Memory B cell (primary cell): ENCODE measurements at regions not wholly inside any gene's neighbourhood (a gene's known extent, or its start where the extent isn't known, plus 50 kb on each side); places are given as distances from the start of the nearest gene placed in this dataset.

Experiments used
- ATAC-seq: fragments of 150-1000 bp; cut with Tn5 transposase; 2 replicates; pipeline ENCODE4 v1.10.0; 2021; ENCODE audit warnings: low read depth, mild to moderate bottlenecking, moderate library complexity
- DNase-seq, 2 donors: peaks; one replicate each; pipeline ENCODE4 v3.0.0; 2022; ENCODE audit warnings: low spot score in 2 of 2
- H3K27ac Mint-ChIP-seq: one replicate; pipeline ENCODE4 v1.8.0; 2022; ENCODE audit warnings: mild to moderate bottlenecking, moderate library complexity, mixed read lengths
- H3K27me3 Mint-ChIP-seq: one replicate; pipeline ENCODE4 v1.8.0; 2022; ENCODE audit warnings: mixed read lengths
- H3K36me3 Mint-ChIP-seq: one replicate; pipeline ENCODE4 v1.8.0; 2022; ENCODE audit warnings: mild to moderate bottlenecking, mixed read lengths
- H3K4me1 Mint-ChIP-seq: one replicate; pipeline ENCODE4 v1.8.0; 2022; ENCODE audit warnings: mixed read lengths
- H3K4me3 Mint-ChIP-seq: one replicate; pipeline ENCODE4 v1.8.0; 2022; ENCODE audit warnings: mild to moderate bottlenecking, moderate library complexity, mixed read lengths
- H3K9me3 Mint-ChIP-seq: one replicate; pipeline ENCODE4 v1.8.0; 2022; ENCODE audit warnings: mixed read lengths

- Mint-ChIP-seq H3K36me3 (no peaks in the 10 kb centered on the region), H3K9me3 (no peaks in the 10 kb centered on the region), H3K27ac (no peak overlapping the region), H3K27me3 (peaks cover 8% of the 10 kb centered on the region), H3K4me3 (no peak overlapping the region), H3K4me1 (no peaks in the 10 kb centered on the region)
- no peak for ATAC-seq
- DNase-seq, result no peak
Measured at GRCh38 chr12:125688881-125689280, 623.6 kb downstream of the AACS start.

- peaks cover 6% of the 10 kb centered on the region for H3K27me3 Mint-ChIP-seq
- ATAC-seq, result no peak
- no peaks in the 10 kb centered on the region for H3K36me3 Mint-ChIP-seq
- no peak overlapping the region for H3K27ac Mint-ChIP-seq
- DNase-seq, result no peak
- no peaks in the 10 kb centered on the region for H3K4me1 Mint-ChIP-seq
- no peak overlapping the region for H3K4me3 Mint-ChIP-seq
- H3K9me3 Mint-ChIP-seq, result no peaks in the 10 kb centered on the region
Measured at GRCh38 chr12:125689576-125690410, 624.6 kb downstream of the AACS start.

- ATAC-seq (no peak), DNase-seq (no peak)
- Mint-ChIP-seq H3K27ac (no peak overlapping the region), H3K9me3 (no peaks in the 10 kb centered on the region), H3K27me3 (peaks cover 2% of the 10 kb centered on the region), H3K4me1 (no peaks in the 10 kb centered on the region), H3K4me3 (no peak overlapping the region), H3K36me3 (no peaks in the 10 kb centered on the region)
Measured at GRCh38 chr12:125690841-125691240, 625.6 kb downstream of the AACS start.

- Mint-ChIP-seq H3K4me1 (no peaks in the 10 kb centered on the region), H3K27me3 (no peaks in the 10 kb centered on the region), H3K9me3 (no peaks in the 10 kb centered on the region), H3K36me3 (no peaks in the 10 kb centered on the region), H3K27ac (no peak overlapping the region), H3K4me3 (no peak overlapping the region)
- ATAC-seq (no peak), DNase-seq (no peak)
Measured at GRCh38 chr12:125696054-125696453, 630.8 kb downstream of the AACS start.

- peaks cover 7% of the 10 kb centered on the region for H3K9me3 Mint-ChIP-seq
- H3K4me3 Mint-ChIP-seq, result no peak overlapping the region
- H3K27ac Mint-ChIP-seq, result no peak overlapping the region
- ATAC-seq (no peak), DNase-seq (no peak)
- no peaks in the 10 kb centered on the region for H3K4me1 Mint-ChIP-seq
- no peaks in the 10 kb centered on the region for H3K27me3 Mint-ChIP-seq
- H3K36me3 Mint-ChIP-seq, result no peaks in the 10 kb centered on the region
Measured at GRCh38 chr12:125704803-125705202, 639.6 kb downstream of the AACS start.

- H3K27ac Mint-ChIP-seq, result no peak overlapping the region
- no peaks in the 10 kb centered on the region for H3K27me3 Mint-ChIP-seq
- H3K4me3 Mint-ChIP-seq, result no peak overlapping the region
- H3K4me1 Mint-ChIP-seq, result no peaks in the 10 kb centered on the region
- ATAC-seq (no peak), DNase-seq (no peak)
- H3K9me3 Mint-ChIP-seq, result peaks cover 9% of the 10 kb centered on the region
- peaks cover 4% of the 10 kb centered on the region for H3K36me3 Mint-ChIP-seq
Measured at GRCh38 chr12:125720961-125721360, 655.7 kb downstream of the AACS start.

- Mint-ChIP-seq H3K27me3 (no peaks in the 10 kb centered on the region), H3K36me3 (no peaks in the 10 kb centered on the region), H3K4me3 (no peak overlapping the region), H3K9me3 (peaks cover 4% of the 10 kb centered on the region), H3K4me1 (no peaks in the 10 kb centered on the region), H3K27ac (no peak overlapping the region)
- ATAC-seq, result no peak
- no peak for DNase-seq
Measured at GRCh38 chr12:125734137-125734536, 668.9 kb downstream of the AACS start.

- H3K9me3 Mint-ChIP-seq, result peaks cover 7% of the 10 kb centered on the region
Measured at GRCh38 chr12:125738211-125738610, 673.0 kb downstream of the AACS start.

GRCh38 chr12:125742413-125742812 lies 677.2 kb downstream of the AACS start:
- H3K36me3 Mint-ChIP-seq, result no peaks in the 10 kb centered on the region
- H3K4me3 Mint-ChIP-seq, result no peak overlapping the region
- no peak for ATAC-seq
- DNase-seq, result no peak
- H3K27me3 Mint-ChIP-seq, result no peaks in the 10 kb centered on the region
- no peaks in the 10 kb centered on the region for H3K4me1 Mint-ChIP-seq
- H3K27ac Mint-ChIP-seq, result no peak overlapping the region
- peaks cover 4% of the 10 kb centered on the region for H3K9me3 Mint-ChIP-seq

More at GRCh38 chr12:125738211-125738610, 673.0 kb downstream of the AACS start:
- no peaks in the 10 kb centered on the region for H3K36me3 Mint-ChIP-seq
- H3K4me1 Mint-ChIP-seq, result no peaks in the 10 kb centered on the region
- no peak overlapping the region for H3K27ac Mint-ChIP-seq
- no peaks in the 10 kb centered on the region for H3K27me3 Mint-ChIP-seq
- ATAC-seq (no peak), DNase-seq (no peak)
- no peak overlapping the region for H3K4me3 Mint-ChIP-seq

- ATAC-seq (no peak), DNase-seq (no peak)
- Mint-ChIP-seq H3K27me3 (no peaks in the 10 kb centered on the region), H3K4me3 (no peak overlapping the region), H3K36me3 (no peaks in the 10 kb centered on the region), H3K9me3 (peaks cover 5% of the 10 kb centered on the region), H3K27ac (no peak overlapping the region), H3K4me1 (no peaks in the 10 kb centered on the region)
Measured at GRCh38 chr12:125744201-125744600, 679.0 kb downstream of the AACS start.

- H3K27ac Mint-ChIP-seq, result no peak overlapping the region
- ATAC-seq (no peak), DNase-seq (no peak)
- peaks cover 1% of the 10 kb centered on the region for H3K36me3 Mint-ChIP-seq
- no peaks in the 10 kb centered on the region for H3K4me1 Mint-ChIP-seq
- peaks cover 2% of the 10 kb centered on the region for H3K9me3 Mint-ChIP-seq
- H3K27me3 Mint-ChIP-seq, result no peaks in the 10 kb centered on the region
- no peak overlapping the region for H3K4me3 Mint-ChIP-seq
Measured at GRCh38 chr12:125755512-125755911, 690.3 kb downstream of the AACS start.

- Mint-ChIP-seq H3K36me3 (no peaks in the 10 kb centered on the region), H3K9me3 (no peaks in the 10 kb centered on the region), H3K27me3 (no peaks in the 10 kb centered on the region), H3K4me3 (no peak overlapping the region), H3K27ac (no peak overlapping the region), H3K4me1 (no peaks in the 10 kb centered on the region)
- DNase-seq, result no peak
- no peak for ATAC-seq
Measured at GRCh38 chr12:125766091-125766490, 700.9 kb downstream of the AACS start.

- H3K4me3 Mint-ChIP-seq, result no peak overlapping the region
- no peaks in the 10 kb centered on the region for H3K27me3 Mint-ChIP-seq
- H3K4me1 Mint-ChIP-seq, result no peaks in the 10 kb centered on the region
- H3K9me3 Mint-ChIP-seq, result no peaks in the 10 kb centered on the region
- ATAC-seq (no peak), DNase-seq (no peak)
- no peak overlapping the region for H3K27ac Mint-ChIP-seq
- no peaks in the 10 kb centered on the region for H3K36me3 Mint-ChIP-seq
Measured at GRCh38 chr12:125772403-125772802, 707.2 kb downstream of the AACS start.

- DNase-seq (no peak), ATAC-seq (no peak)
- peaks cover 1% of the 10 kb centered on the region for H3K9me3 Mint-ChIP-seq
- H3K27ac Mint-ChIP-seq, result no peak overlapping the region
- H3K4me3 Mint-ChIP-seq, result no peak overlapping the region
- no peaks in the 10 kb centered on the region for H3K36me3 Mint-ChIP-seq
- no peaks in the 10 kb centered on the region for H3K4me1 Mint-ChIP-seq
- H3K27me3 Mint-ChIP-seq, result no peaks in the 10 kb centered on the region
Measured at GRCh38 chr12:125773033-125773640, 707.9 kb downstream of the AACS start.

- Mint-ChIP-seq H3K36me3 (no peaks in the 10 kb centered on the region), H3K27ac (no peak overlapping the region), H3K27me3 (no peaks in the 10 kb centered on the region), H3K9me3 (peaks cover 1% of the 10 kb centered on the region), H3K4me1 (no peaks in the 10 kb centered on the region), H3K4me3 (no peak overlapping the region)
- ATAC-seq (no peak), DNase-seq (no peak)
Measured at GRCh38 chr12:125775507-125775906, 710.3 kb downstream of the AACS start.
